Ascending aorta (tissue), 2 donors: ENCODE measurements at regions not wholly inside any gene's neighbourhood (a gene's known extent, or its start where the extent isn't known, plus 50 kb on each side); places are given as distances from the start of the nearest gene placed in this dataset.

Experiments
- DNase-seq, 2 donors: peaks; one replicate each; pipeline ENCODE4 v3.0.0-alpha.2; 2019; ENCODE audit warnings: low spot score in 2 of 2
- H3K27ac ChIP-seq, 2 donors: fragments of 200-600 bp; sonication (generic); one replicate each; pipeline ENCODE4 v1.5.1; 2016 to 2017; ENCODE audit warnings: mild to moderate bottlenecking in 1 of 2
- H3K27me3 ChIP-seq: fragments of 200-600 bp; sonication (generic); one replicate; pipeline ENCODE4 v1.5.1; 2017
- H3K36me3 ChIP-seq, 2 donors: fragments of 200-600 bp; sonication (generic); one replicate each; pipeline ENCODE4 v1.5.1; 2016
- H3K4me1 ChIP-seq, 2 donors: fragments of 200-600 bp; sonication (generic); one replicate each; pipeline ENCODE4 v1.5.1; 2016 to 2017; ENCODE audit warnings: mild to moderate bottlenecking in 1 of 2
- H3K4me3 ChIP-seq, 2 donors: fragments of 200-600 bp; sonication (generic); one replicate each; pipeline ENCODE4 v1.5.1; 2016 to 2017; ENCODE audit warnings: mild to moderate bottlenecking in 1 of 2
- H3K9me3 ChIP-seq, 2 donors: fragments of 200-600 bp; sonication (generic); one replicate each; pipeline ENCODE4 v1.5.1; 2016
- CTCF ChIP-seq, 3 experiments: fragments of 200-600 bp in 2 of 3; fragments of 450-650 bp in 1 of 3; sonication (generic) in 2 of 3; IDR thresholded peaks; one replicate each; pipeline ENCODE4 v1.5.1; 2016 to 2019; ENCODE audit warnings: antibody characterized with exemption in 3 of 3, mild to moderate bottlenecking in 1 of 3, moderate library complexity in 1 of 3
- intact Hi-C: fragments of 100-400 bp; cut with DNase I; formaldehyde crosslinking; loops from one replicate; pipeline ENCODE4 v1.15.1; 2023

GRCh38 chr20:43293068-43293786 lies 103.5 kb upstream of the PTPRT start:
- Histone ChIP-seq H3K27me3 (no peaks in the 10 kb centered on the region), H3K4me1 (no peaks in the 10 kb centered on the region), H3K27ac (no peak overlapping the region), H3K36me3 (no peaks in the 10 kb centered on the region), H3K4me3 (no peak overlapping the region), H3K9me3 (no peaks in the 10 kb centered on the region)
- TF ChIP-seq CTCF (IDR thresholded peaks at IDR 0.05) = no peak
- intact Hi-C loops = no loop called here
- DNase-seq = no peak

- H3K4me1 ChIP-seq = no peaks in the 10 kb centered on the region
- H3K27me3 ChIP-seq = no peaks in the 10 kb centered on the region
- no peaks in the 10 kb centered on the region for H3K36me3 ChIP-seq
- intact Hi-C loops = no loop called here
- H3K27ac ChIP-seq = no peak overlapping the region
- H3K9me3 ChIP-seq = no peaks in the 10 kb centered on the region
- H3K4me3 ChIP-seq = no peak overlapping the region
- no peak for DNase-seq
- TF ChIP-seq CTCF (IDR thresholded peaks at IDR 0.05) = no peak
These were observed 102.5 kb upstream of the PTPRT start for GRCh38 chr20:43292222-43292621.

- H3K4me1 ChIP-seq = no peaks in the 10 kb centered on the region
- H3K27ac ChIP-seq = no peak overlapping the region
- TF ChIP-seq CTCF (IDR thresholded peaks at IDR 0.05) = no peak
- no peaks in the 10 kb centered on the region for H3K27me3 ChIP-seq
- intact Hi-C loops = no loop called here
- H3K9me3 ChIP-seq = no peaks in the 10 kb centered on the region
- H3K36me3 ChIP-seq = no peaks in the 10 kb centered on the region
- H3K4me3 ChIP-seq = no peak overlapping the region
- DNase-seq = no peak
These were observed 97.9 kb upstream of the PTPRT start for GRCh38 chr20:43287637-43288036.

- H3K27ac ChIP-seq = no peak overlapping the region
- TF ChIP-seq CTCF (IDR thresholded peaks at IDR 0.05) = no peak
- intact Hi-C loops = no loop called here
- H3K27me3 ChIP-seq = no peaks in the 10 kb centered on the region
- H3K4me3 ChIP-seq = no peak overlapping the region
- no peaks in the 10 kb centered on the region for H3K4me1 ChIP-seq
- no peak for DNase-seq
- no peaks in the 10 kb centered on the region for H3K36me3 ChIP-seq
- H3K9me3 ChIP-seq = no peaks in the 10 kb centered on the region
These were observed 95.5 kb upstream of the PTPRT start for GRCh38 chr20:43285170-43285569.

DNA sequence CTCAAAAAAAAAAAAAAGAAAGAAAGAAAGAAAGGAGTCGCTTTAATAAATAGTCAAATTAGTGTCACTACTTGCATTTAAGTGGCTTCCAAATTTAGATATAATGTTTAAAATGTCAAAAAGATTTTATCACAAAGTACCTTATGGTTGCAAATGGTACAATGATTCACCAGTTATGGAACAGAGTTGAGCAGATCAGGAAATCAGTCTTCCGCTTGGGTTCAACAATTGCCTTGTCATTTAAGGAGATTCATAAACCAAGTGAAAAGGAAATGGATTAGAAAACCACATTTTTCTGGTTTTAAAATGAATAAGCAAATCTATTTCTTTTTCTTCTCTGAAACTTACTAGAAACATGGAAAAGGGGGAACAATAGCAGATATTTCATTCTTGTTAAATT lies 94.8 kb upstream of the PTPRT start:
- H3K36me3 ChIP-seq = no peaks in the 10 kb centered on the region
- TF ChIP-seq CTCF (IDR thresholded peaks at IDR 0.05) = no peak
- no peak for DNase-seq
- no peak overlapping the region for H3K27ac ChIP-seq
- H3K27me3 ChIP-seq = no peaks in the 10 kb centered on the region
- intact Hi-C loops = no loop called here
- H3K4me3 ChIP-seq = no peak overlapping the region
- no peaks in the 10 kb centered on the region for H3K4me1 ChIP-seq
- H3K9me3 ChIP-seq = no peaks in the 10 kb centered on the region

GRCh38 chr20:43283126-43283525 lies 93.4 kb upstream of the PTPRT start:
- TF ChIP-seq CTCF (IDR thresholded peaks at IDR 0.05) = no peak
- H3K27me3 ChIP-seq = no peaks in the 10 kb centered on the region
- intact Hi-C loops = no loop called here

More at GRCh38 chr20:43283126-43283525, 93.4 kb upstream of the PTPRT start:
- H3K36me3 ChIP-seq = no peaks in the 10 kb centered on the region
- no peaks in the 10 kb centered on the region for H3K4me1 ChIP-seq
- H3K4me3 ChIP-seq = no peak overlapping the region
- H3K27ac ChIP-seq = no peak overlapping the region
- H3K9me3 ChIP-seq = no peaks in the 10 kb centered on the region
- no peak for DNase-seq
